ENCODE measurements at regions not wholly inside any gene's neighbourhood (a gene's known extent, or its start where the extent isn't known, plus 50 kb on each side); places are given as distances from the start of the nearest gene placed in this dataset.
"Not testable (repeated sequence)": the region's sequence is repeated elsewhere in the genome, so short reads cannot be mapped to it uniquely, and the experiment has no call there.

- H3K36me3 ChIP-seq (ENCODE audit: low read length), result no peaks in the 10 kb centered on the region
- H3K4me2 ChIP-seq (ENCODE audit: low read depth, low read length, poor library complexity, severe bottlenecking), result no peak overlapping the region
- no peaks in the 10 kb centered on the region for H3K9me3 ChIP-seq (ENCODE audit: insufficient read depth, low read length)
- TF ChIP-seq EZH2phosphoT487 (conservative IDR thresholded peaks at IDR 0.05; ENCODE audit: low read length), result no peak
- TF ChIP-seq, protein P1, sequence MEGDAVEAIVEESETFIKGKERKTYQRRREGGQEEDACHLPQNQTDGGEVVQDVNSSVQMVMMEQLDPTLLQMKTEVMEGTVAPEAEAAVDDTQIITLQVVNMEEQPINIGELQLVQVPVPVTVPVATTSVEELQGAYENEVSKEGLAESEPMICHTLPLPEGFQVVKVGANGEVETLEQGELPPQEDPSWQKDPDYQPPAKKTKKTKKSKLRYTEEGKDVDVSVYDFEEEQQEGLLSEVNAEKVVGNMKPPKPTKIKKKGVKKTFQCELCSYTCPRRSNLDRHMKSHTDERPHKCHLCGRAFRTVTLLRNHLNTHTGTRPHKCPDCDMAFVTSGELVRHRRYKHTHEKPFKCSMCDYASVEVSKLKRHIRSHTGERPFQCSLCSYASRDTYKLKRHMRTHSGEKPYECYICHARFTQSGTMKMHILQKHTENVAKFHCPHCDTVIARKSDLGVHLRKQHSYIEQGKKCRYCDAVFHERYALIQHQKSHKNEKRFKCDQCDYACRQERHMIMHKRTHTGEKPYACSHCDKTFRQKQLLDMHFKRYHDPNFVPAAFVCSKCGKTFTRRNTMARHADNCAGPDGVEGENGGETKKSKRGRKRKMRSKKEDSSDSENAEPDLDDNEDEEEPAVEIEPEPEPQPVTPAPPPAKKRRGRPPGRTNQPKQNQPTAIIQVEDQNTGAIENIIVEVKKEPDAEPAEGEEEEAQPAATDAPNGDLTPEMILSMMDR (IDR thresholded peaks at IDR 0.05; ENCODE audit: insufficient read depth, low read length, poor library complexity, severe bottlenecking), result no peak
- H3K79me2 ChIP-seq (ENCODE audit: insufficient read depth, low read length), result no peaks in the 10 kb centered on the region
- no peaks in the 10 kb centered on the region for H4K20me1 ChIP-seq (ENCODE audit: low read depth, low read length)
- H3K4me3 ChIP-seq (ENCODE audit: insufficient read depth, low read length, poor library complexity, severe bottlenecking), result no peak overlapping the region
- H3F3A ChIP-seq (ENCODE audit: insufficient read depth), result no peaks in the 10 kb centered on the region
- peak overlapping the region; percentile 12 for H2AFZ ChIP-seq (ENCODE audit: low read depth, low read length, severe bottlenecking)
- H3K27ac ChIP-seq (ENCODE audit: low read depth, low read length), result no peak overlapping the region
- no peaks in the 10 kb centered on the region for H3K9me2 ChIP-seq (replicated peaks; ENCODE audit: insufficient read depth, low read length)
- H3K27me3 ChIP-seq (ENCODE audit: low read length), result no peaks in the 10 kb centered on the region
- H3K9ac ChIP-seq (ENCODE audit: low read length), result no peak overlapping the region
Measured at GRCh38 chr13:64591971-64592370, 2638.2 kb downstream of the PCDH9 start.

- Histone ChIP-seq H3K9me2 (replicated peaks; ENCODE audit: insufficient read depth, low read length) (no peaks in the 10 kb centered on the region), H2AFZ (ENCODE audit: low read depth, low read length, severe bottlenecking) (no peak overlapping the region)
- TF ChIP-seq, protein P1 (IDR thresholded peaks at IDR 0.05; ENCODE audit: insufficient read depth, low read length, poor library complexity, severe bottlenecking), result no peak
- TF ChIP-seq EZH2phosphoT487 (conservative IDR thresholded peaks at IDR 0.05; ENCODE audit: low read length), result no peak
Measured at GRCh38 chr13:64579331-64579730, 2650.8 kb downstream of the PCDH9 start.

DNA sequence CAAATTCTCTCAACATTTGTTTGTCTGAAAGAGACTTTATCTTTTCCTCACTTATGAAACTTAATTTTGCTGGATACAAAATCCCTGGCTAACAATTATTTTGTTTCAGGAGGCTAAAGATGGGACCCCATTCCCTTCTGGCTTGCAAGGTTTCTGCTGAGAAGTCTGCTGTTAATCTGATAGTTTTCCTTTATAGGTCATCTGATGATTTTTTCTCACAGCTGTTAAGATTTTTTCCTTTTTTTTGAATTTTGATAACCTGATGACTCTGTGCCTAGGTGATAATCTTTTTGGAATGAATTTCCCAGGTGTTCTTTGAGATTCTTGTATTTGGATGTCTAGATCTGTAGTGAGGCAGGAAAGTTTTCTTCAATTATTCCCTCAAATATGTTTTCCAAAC, 2661.4 kb downstream of the PCDH9 start:
- Histone ChIP-seq H3K4me2 (ENCODE audit: low read depth, low read length, poor library complexity, severe bottlenecking) (no peak overlapping the region), H2AFZ (ENCODE audit: low read depth, low read length, severe bottlenecking) (no peak overlapping the region), H3F3A (ENCODE audit: insufficient read depth) (no peaks in the 10 kb centered on the region), H3K9me3 (ENCODE audit: insufficient read depth, low read length) (no peaks in the 10 kb centered on the region; the same call in 1 of the 2 replicates), H3K27ac (ENCODE audit: low read depth, low read length) (no peak overlapping the region), H4K20me1 (ENCODE audit: low read depth, low read length) (no peaks in the 10 kb centered on the region), H3K4me3 (ENCODE audit: insufficient read depth, low read length, poor library complexity, severe bottlenecking) (no peak overlapping the region), H3K27me3 (ENCODE audit: low read length) (no peaks in the 10 kb centered on the region), H3K9me2 (replicated peaks; ENCODE audit: insufficient read depth, low read length) (no peaks in the 10 kb centered on the region), H3K36me3 (ENCODE audit: low read length) (no peaks in the 10 kb centered on the region), H3K9ac (ENCODE audit: low read length) (no peak overlapping the region), H3K79me2 (ENCODE audit: insufficient read depth, low read length) (no peaks in the 10 kb centered on the region)
- TF ChIP-seq EZH2phosphoT487 (conservative IDR thresholded peaks at IDR 0.05; ENCODE audit: low read length), result no peak
- TF ChIP-seq, protein P1 (IDR thresholded peaks at IDR 0.05; ENCODE audit: insufficient read depth, low read length, poor library complexity, severe bottlenecking), result no peak

More at GRCh38 chr13:64579331-64579730, 2650.8 kb downstream of the PCDH9 start:
- Histone ChIP-seq H3K27ac (ENCODE audit: low read depth, low read length) (no peak overlapping the region), H3K79me2 (ENCODE audit: insufficient read depth, low read length) (no peaks in the 10 kb centered on the region), H4K20me1 (ENCODE audit: low read depth, low read length) (no peaks in the 10 kb centered on the region), H3F3A (ENCODE audit: insufficient read depth) (no peaks in the 10 kb centered on the region), H3K27me3 (ENCODE audit: low read length) (no peaks in the 10 kb centered on the region), H3K4me2 (ENCODE audit: low read depth, low read length, poor library complexity, severe bottlenecking) (no peak overlapping the region), H3K9ac (ENCODE audit: low read length) (no peak overlapping the region), H3K36me3 (ENCODE audit: low read length) (0 out of 2 replicates have a peak, but pooled peaks cover 2% of the 10 kb centered on the region), H3K4me3 (ENCODE audit: insufficient read depth, low read length, poor library complexity, severe bottlenecking) (no peak overlapping the region), H3K9me3 (ENCODE audit: insufficient read depth, low read length) (no peaks in the 10 kb centered on the region)

- not testable (repeated sequence) for H3K36me3 ChIP-seq (ENCODE audit: low read length); H3K27ac ChIP-seq (ENCODE audit: low read depth, low read length); H3K4me3 ChIP-seq (ENCODE audit: insufficient read depth, low read length, poor library complexity, severe bottlenecking); H3K27me3 ChIP-seq (ENCODE audit: low read length); H3K9ac ChIP-seq (ENCODE audit: low read length); H3K9me3 ChIP-seq (ENCODE audit: insufficient read depth, low read length); H3K9me2 ChIP-seq (replicated peaks; ENCODE audit: insufficient read depth, low read length); H2AFZ ChIP-seq (ENCODE audit: low read depth, low read length, severe bottlenecking); H3K79me2 ChIP-seq (ENCODE audit: insufficient read depth, low read length); H3F3A ChIP-seq (ENCODE audit: insufficient read depth); H3K4me2 ChIP-seq (ENCODE audit: low read depth, low read length, poor library complexity, severe bottlenecking); H4K20me1 ChIP-seq (ENCODE audit: low read depth, low read length)
Measured at GRCh38 chr13:64558031-64558430, 2672.1 kb downstream of the PCDH9 start.

Data from SU-DHL-6 (cell line).